ENCODE measurements at regions not wholly inside any gene's neighbourhood (a gene's known extent, or its start where the extent isn't known, plus 50 kb on each side); places are given as distances from the start of the nearest gene placed in this dataset.

DNA sequence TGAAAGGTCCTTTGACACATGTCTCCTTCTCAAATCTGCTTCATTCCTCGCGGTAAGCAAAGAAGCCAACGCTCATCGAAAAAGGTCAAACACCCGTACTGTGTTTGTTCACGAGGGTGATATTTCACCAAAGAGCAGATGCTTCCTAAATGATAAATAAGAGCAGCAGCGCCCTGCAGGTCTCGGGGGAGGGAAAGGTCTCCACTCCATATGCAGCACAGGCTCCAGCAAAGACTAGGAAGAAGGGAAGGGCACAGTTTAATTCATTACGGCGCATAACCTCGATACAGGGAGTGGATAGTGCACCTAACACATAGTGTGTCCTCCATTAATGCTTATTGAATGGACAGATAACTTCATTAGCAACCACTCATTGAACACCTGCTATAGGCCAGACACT lies 593.3 kb downstream of the CDK5RAP2 start:
- intact Hi-C loops (cut with DNase I; ENCODE audit: low total_unique reads), result no loop called here
- DNase-seq, result no peak
- Histone ChIP-seq H3K4me3 (no peak overlapping the region), H3K36me3 (no peaks in the 10 kb centered on the region), H3K27ac (no peak overlapping the region), H3K4me1 (no peaks in the 10 kb centered on the region), H3K27me3 (no peaks in the 10 kb centered on the region), H3K9me3 (no peaks in the 10 kb centered on the region)
- TF ChIP-seq, protein P1, sequence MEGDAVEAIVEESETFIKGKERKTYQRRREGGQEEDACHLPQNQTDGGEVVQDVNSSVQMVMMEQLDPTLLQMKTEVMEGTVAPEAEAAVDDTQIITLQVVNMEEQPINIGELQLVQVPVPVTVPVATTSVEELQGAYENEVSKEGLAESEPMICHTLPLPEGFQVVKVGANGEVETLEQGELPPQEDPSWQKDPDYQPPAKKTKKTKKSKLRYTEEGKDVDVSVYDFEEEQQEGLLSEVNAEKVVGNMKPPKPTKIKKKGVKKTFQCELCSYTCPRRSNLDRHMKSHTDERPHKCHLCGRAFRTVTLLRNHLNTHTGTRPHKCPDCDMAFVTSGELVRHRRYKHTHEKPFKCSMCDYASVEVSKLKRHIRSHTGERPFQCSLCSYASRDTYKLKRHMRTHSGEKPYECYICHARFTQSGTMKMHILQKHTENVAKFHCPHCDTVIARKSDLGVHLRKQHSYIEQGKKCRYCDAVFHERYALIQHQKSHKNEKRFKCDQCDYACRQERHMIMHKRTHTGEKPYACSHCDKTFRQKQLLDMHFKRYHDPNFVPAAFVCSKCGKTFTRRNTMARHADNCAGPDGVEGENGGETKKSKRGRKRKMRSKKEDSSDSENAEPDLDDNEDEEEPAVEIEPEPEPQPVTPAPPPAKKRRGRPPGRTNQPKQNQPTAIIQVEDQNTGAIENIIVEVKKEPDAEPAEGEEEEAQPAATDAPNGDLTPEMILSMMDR (IDR thresholded peaks at IDR 0.05), result no peak

DNA sequence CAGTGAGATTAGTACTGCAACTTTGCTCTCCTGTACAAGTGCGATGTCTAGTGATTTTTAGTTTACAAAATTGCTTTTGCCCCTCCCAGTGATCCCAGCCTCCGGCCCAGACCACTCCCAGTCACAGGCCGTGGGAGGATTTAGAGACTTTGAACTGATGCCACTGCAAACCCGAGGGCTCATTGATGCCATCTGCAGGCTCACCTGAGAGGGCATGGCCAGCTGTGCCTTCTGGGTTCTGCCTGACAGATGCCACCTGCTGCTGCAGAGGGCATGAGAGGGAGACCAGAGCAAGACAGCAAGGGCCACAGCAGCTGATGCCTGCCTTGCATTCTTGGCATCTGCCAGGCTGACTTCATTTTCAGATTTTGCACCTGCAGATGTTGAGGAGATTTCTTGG lies 593.8 kb downstream of the CDK5RAP2 start:
- Histone ChIP-seq H3K9me3 (no peaks in the 10 kb centered on the region), H3K4me3 (no peak overlapping the region), H3K27ac (no peak overlapping the region), H3K36me3 (no peaks in the 10 kb centered on the region), H3K4me1 (no peaks in the 10 kb centered on the region), H3K27me3 (no peaks in the 10 kb centered on the region)
- no peak for DNase-seq
- TF ChIP-seq, protein P1 (IDR thresholded peaks at IDR 0.05), result no peak
- intact Hi-C loops (cut with DNase I; ENCODE audit: low total_unique reads), result no loop called here

DNA sequence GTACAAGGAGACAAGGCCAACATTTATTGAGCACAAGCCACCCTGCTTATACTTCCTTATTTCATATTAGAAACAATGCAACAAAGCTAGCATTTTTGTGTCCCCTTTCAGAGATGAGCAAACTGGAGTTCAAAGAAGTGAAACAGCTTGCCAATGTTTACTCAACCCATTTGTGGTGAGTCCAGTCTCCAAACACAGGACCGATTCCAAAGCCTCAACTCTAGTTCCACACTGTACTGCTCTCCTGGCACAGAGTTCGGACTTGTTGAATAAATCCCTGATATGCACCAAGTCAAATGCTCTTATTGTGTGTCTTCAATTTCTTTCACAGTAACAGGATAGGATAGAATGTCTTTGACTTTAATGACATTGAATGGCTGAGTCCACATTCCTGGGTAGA lies 604.8 kb upstream of the BRINP1 start:
- H3K4me3 ChIP-seq, result no peak overlapping the region
- DNase-seq, result no peak
- TF ChIP-seq, protein P1 (IDR thresholded peaks at IDR 0.05), result no peak
- peaks cover 0 to under 1% (median 0%) of the 10 kb centered on the region in 4 donors for H3K4me1 ChIP-seq
- H3K27me3 ChIP-seq, result no peaks in the 10 kb centered on the region
- no peaks in the 10 kb centered on the region for H3K36me3 ChIP-seq
- no peak overlapping the region for H3K27ac ChIP-seq
- H3K9me3 ChIP-seq, result no peaks in the 10 kb centered on the region
- intact Hi-C loops (cut with DNase I; ENCODE audit: low total_unique reads), result no loop called here

DNA sequence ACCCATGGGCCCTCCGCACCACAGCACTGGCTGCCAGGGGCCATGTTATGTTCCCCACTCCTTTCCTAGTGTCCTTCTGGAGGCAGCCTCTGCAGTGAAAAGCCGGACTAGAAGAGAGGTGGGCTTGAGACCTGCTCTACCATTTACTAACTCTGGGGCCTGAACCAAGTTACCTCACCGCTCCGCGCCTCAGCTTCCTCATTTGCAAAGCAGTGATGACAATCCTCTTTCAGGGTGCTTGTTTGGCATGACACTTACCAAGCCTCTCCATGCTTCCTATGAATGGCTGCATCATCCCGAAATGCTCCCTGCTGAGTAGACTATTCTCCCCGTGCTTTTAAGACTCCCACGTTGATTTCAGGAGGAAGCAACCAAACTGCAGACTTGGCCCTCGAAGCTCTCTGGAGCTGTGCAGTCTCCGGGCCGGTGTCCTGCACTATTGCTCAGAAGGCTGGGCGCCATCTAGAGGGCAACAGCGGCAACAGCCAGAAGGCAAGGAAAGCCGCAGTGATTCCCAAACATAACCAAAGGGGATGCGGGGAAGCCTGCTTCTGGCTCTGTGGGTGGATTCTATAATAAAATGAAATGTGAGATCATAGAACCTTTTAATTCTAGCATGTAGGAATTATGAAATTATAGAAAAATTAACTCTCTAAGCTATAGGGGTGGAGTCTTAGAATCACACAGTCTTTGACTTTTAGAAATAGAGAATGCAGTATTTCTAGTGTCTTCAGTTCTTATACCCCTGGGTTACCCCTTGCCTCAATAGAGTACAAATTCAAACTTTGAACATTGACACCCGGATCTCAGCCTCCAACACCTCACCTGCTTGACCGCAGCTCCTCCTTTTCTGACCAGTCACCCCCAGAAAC lies 599.8 kb upstream of the BRINP1 start:
- no peaks in the 10 kb centered on the region for H3K36me3 ChIP-seq
- DNase-seq, result peak; percentile 82 to 87
- intact Hi-C loops (cut with DNase I; ENCODE audit: low total_unique reads), result loop anchor here (2.0 kb wide), 1 partner anchor 412 kb away; no protein-coding TSS in a partner anchor
- H3K27ac ChIP-seq, result no peak overlapping the region
- peaks cover 0 to 15% (median 3%) of the 10 kb centered on the region in 4 donors for H3K4me1 ChIP-seq
- TF ChIP-seq, protein P1 (IDR thresholded peaks at IDR 0.05), result peak; percentile 85 to 94
- no peaks in the 10 kb centered on the region for H3K27me3 ChIP-seq
- H3K4me3 ChIP-seq, result no peak overlapping the region
- H3K9me3 ChIP-seq, result no peaks in the 10 kb centered on the region

DNA sequence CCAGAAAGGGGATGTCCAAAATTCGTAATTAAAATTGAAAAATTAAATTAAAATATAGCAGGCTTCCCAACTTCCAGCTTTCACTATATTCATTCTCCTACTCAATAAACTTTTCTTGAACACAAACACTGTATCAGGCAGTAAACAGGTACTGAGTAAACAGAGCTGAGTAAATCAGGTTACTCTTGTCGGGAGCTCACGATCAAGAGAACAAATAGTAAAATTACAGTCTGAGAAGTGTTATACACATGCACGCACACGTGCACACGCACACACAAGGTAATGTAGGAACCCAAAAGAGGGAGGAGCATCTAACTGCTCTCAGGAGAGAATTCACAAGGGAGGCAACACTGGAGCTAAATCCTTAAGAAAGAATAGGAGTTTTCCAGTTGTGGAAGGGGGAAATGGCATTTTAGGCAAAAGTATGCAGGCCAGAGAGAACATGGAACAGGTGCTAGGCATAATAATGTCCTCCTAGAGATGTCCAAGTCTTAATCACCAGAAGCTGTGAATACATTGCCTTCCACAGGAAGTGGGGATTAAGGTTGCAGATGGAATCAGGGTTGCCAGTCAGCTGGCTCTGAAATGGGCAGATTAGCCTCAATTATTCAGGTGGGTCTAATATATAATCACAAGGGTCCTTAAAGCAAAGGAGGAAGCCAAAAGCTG lies 598.8 kb upstream of the BRINP1 start:
- TF ChIP-seq, protein P1 (IDR thresholded peaks at IDR 0.05), result no peak
- DNase-seq, result no peak
- H3K27ac ChIP-seq, result no peak overlapping the region
- H3K9me3 ChIP-seq, result no peaks in the 10 kb centered on the region
- H3K36me3 ChIP-seq, result no peaks in the 10 kb centered on the region
- H3K27me3 ChIP-seq, result no peaks in the 10 kb centered on the region
- H3K4me3 ChIP-seq, result no peak overlapping the region
- intact Hi-C loops (cut with DNase I; ENCODE audit: low total_unique reads), result loop anchor here (2.0 kb wide), 1 partner anchor 411 kb away; no protein-coding TSS in a partner anchor
- peaks cover 0 to 26% (median 11%) of the 10 kb centered on the region in 4 donors for H3K4me1 ChIP-seq
